Adrenal gland (tissue), 5 donors: ENCODE measurements at regions not wholly inside any gene's neighbourhood (a gene's known extent, or its start where the extent isn't known, plus 50 kb on each side); places are given as distances from the start of the nearest gene placed in this dataset.

Experiments
- POLR2A ChIP-seq, 2 donors: fragments of 450-650 bp; IDR thresholded peaks; one replicate each; pipeline ENCODE4 v1.6.1; 2017; ENCODE audit warnings: antibody characterized with exemption in 2 of 2, mild to moderate bottlenecking in 2 of 2, moderate library complexity in 1 of 2
- TF ChIP-seq, protein P1 (sequence below), 6 experiments: fragments of 450-650 bp in 4 of 6; fragments of 200-600 bp in 2 of 6; sonication (generic) in 1 of 6; IDR thresholded peaks; 1 replicate in 5 of 6; 2 replicates in 1 of 6; pipeline versions ENCODE4 v1.5.1 to v1.8.0; 2016 to 2021; ENCODE audit warnings: antibody characterized with exemption in 6 of 6, mild to moderate bottlenecking in 2 of 6, moderate library complexity in 1 of 6
- donor health status: DM: no; HTN: no; CAD: no.

DNA sequence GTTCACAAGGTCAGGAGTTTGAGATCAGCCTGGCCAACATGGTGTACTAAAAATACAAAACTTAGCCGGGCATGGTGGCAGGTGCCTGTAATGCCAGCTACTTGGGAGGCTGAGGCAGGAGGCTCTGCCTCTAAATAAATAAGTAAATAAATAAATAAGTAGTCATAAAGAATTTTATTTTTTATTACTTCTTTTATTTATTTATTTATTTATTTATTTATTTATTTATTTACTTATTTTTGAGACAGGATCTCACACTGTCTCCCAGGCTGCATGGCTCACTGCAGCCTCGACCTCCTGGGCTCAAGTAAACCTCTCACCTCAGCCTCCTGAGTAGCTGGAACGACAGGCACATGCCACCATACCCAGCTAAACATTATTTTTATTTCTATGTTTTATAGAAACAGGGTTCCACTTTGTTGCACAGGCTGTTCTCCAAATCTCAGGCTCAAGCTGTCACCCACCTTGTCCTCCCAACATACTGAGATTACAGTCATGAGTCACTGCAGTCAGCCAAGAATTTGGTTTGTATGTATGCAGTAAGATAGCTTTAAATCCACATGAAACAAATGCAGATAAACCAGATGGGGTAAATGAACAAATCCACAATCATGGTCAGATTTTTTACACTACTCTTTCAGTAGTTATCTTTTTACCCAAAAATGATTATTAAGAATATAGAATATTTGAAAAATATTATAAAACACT, 523.3 kb upstream of the RGS18 start:
- TF ChIP-seq, protein P1, sequence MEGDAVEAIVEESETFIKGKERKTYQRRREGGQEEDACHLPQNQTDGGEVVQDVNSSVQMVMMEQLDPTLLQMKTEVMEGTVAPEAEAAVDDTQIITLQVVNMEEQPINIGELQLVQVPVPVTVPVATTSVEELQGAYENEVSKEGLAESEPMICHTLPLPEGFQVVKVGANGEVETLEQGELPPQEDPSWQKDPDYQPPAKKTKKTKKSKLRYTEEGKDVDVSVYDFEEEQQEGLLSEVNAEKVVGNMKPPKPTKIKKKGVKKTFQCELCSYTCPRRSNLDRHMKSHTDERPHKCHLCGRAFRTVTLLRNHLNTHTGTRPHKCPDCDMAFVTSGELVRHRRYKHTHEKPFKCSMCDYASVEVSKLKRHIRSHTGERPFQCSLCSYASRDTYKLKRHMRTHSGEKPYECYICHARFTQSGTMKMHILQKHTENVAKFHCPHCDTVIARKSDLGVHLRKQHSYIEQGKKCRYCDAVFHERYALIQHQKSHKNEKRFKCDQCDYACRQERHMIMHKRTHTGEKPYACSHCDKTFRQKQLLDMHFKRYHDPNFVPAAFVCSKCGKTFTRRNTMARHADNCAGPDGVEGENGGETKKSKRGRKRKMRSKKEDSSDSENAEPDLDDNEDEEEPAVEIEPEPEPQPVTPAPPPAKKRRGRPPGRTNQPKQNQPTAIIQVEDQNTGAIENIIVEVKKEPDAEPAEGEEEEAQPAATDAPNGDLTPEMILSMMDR (IDR thresholded peaks at IDR 0.05) = no peak
- no peak for TF ChIP-seq POLR2A (IDR thresholded peaks at IDR 0.05)
